GM06990 (cell line): ENCODE measurements at regions not wholly inside any gene's neighbourhood (a gene's known extent, or its start where the extent isn't known, plus 50 kb on each side); places are given as distances from the start of the nearest gene placed in this dataset.
A peak's percentile ranks its signal among the peaks of the same experiment; 100 is the strongest.
"Not testable (repeated sequence)": the region's sequence is repeated elsewhere in the genome, so short reads cannot be mapped to it uniquely, and the experiment has no call there.

ENCODE experiments used
- DNase-seq: peaks from one replicate; pipeline ENCODE4 v3.0.0-alpha.2; 2011; ENCODE audit not compliant: insufficient read length; ENCODE audit errors: extremely low read depth
- H3K27me3 ChIP-seq: replicated peaks from 2 replicates; pipeline ENCODE4 v1.6.0; 2011; ENCODE audit warnings: low read length; ENCODE audit not compliant: control insufficient read depth, insufficient read depth
- H3K36me3 ChIP-seq: 2 replicates; pipeline ENCODE4 v1.5.1; 2011; ENCODE audit warnings: low read length; ENCODE audit not compliant: control insufficient read depth, insufficient read depth
- H3K4me3 ChIP-seq: replicated peaks from 2 replicates; pipeline ENCODE4 v1.5.1; 2011; ENCODE audit warnings: low read depth, mild to moderate bottlenecking, control low read depth, low read length
- CTCF ChIP-seq: IDR thresholded peaks from 2 replicates; pipeline ENCODE4 v1.5.1; 2011; ENCODE audit warnings: low read length, control low read depth, mild to moderate bottlenecking, inconsistent platforms; ENCODE audit not compliant: insufficient read depth, poor library complexity, severe bottlenecking

- Histone ChIP-seq H3K27me3 (no peaks in the 10 kb centered on the region), H3K36me3 (no peaks in the 10 kb centered on the region), H3K4me3 (no peak overlapping the region)
- TF ChIP-seq CTCF, result no peak
- no peak for DNase-seq
Measured at GRCh38 chrX:25503826-25504225, 488.1 kb upstream of the ARX start.

- no peak for DNase-seq
- no peaks in the 10 kb centered on the region for H3K36me3 ChIP-seq
- no peaks in the 10 kb centered on the region for H3K27me3 ChIP-seq
- H3K4me3 ChIP-seq, result no peak overlapping the region
- no peak for TF ChIP-seq CTCF
Measured at GRCh38 chrX:25507801-25508200, 492.0 kb upstream of the ARX start.

- no peaks in the 10 kb centered on the region for H3K36me3 ChIP-seq
- no peak for TF ChIP-seq CTCF
- H3K4me3 ChIP-seq, result no peak overlapping the region
- H3K27me3 ChIP-seq, result no peaks in the 10 kb centered on the region
- no peak for DNase-seq
Measured at GRCh38 chrX:25519258-25519657, 503.5 kb upstream of the ARX start.

- not testable (repeated sequence) for DNase-seq, H3K36me3 ChIP-seq, H3K27me3 ChIP-seq, H3K4me3 ChIP-seq
Measured at GRCh38 chrX:25522443-25523010, 506.8 kb upstream of the ARX start.

GRCh38 chrX:25523574-25524540 is 508.1 kb upstream of the ARX start:
- H3K4me3 ChIP-seq, result no peak overlapping the region
- no peaks in the 10 kb centered on the region for H3K27me3 ChIP-seq
- no peak for DNase-seq
- peak; percentile 15 for TF ChIP-seq CTCF
- H3K36me3 ChIP-seq, result no peaks in the 10 kb centered on the region

- TF ChIP-seq CTCF, result no peak
- no peaks in the 10 kb centered on the region for H3K27me3 ChIP-seq
- no peak overlapping the region for H3K4me3 ChIP-seq
- no peak for DNase-seq
- H3K36me3 ChIP-seq, result no peaks in the 10 kb centered on the region
Measured at GRCh38 chrX:25527156-25527555, 511.4 kb upstream of the ARX start.
